ENCODE measurements at regions not wholly inside any gene's neighbourhood (a gene's known extent, or its start where the extent isn't known, plus 50 kb on each side); places are given as distances from the start of the nearest gene placed in this dataset.

DNA sequence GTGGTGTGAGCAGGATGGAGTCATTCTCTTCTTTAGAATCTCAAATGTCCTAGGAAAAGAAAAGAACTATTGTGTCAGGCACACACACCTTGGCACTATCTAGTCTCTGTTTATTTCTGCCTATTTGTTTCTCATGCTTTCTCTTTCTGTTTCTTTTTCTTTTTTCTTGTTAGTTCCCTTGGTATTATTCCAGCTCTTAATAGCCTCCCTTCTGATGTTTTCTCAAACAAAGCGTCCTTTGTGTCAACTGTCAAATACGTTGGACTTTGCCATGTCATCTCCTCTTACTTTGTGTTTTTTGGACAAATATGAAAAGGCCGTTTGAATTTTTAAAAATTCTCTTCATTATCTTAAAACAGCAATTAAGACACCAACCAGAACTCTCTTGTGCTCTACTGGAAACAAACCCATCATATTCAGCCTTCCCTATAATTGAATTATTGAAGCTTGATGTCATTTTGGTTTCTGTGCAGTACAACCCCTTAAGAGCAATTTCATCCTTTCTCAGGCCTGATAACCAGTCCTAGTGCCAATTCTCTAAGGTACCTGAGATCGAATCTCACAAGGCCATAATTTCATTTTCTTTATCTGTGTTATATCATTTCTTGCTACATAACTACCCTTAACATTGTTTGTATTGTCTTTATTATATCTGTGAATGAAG, 497.8 kb upstream of the NRP1 start:
- TF ChIP-seq, protein P1, sequence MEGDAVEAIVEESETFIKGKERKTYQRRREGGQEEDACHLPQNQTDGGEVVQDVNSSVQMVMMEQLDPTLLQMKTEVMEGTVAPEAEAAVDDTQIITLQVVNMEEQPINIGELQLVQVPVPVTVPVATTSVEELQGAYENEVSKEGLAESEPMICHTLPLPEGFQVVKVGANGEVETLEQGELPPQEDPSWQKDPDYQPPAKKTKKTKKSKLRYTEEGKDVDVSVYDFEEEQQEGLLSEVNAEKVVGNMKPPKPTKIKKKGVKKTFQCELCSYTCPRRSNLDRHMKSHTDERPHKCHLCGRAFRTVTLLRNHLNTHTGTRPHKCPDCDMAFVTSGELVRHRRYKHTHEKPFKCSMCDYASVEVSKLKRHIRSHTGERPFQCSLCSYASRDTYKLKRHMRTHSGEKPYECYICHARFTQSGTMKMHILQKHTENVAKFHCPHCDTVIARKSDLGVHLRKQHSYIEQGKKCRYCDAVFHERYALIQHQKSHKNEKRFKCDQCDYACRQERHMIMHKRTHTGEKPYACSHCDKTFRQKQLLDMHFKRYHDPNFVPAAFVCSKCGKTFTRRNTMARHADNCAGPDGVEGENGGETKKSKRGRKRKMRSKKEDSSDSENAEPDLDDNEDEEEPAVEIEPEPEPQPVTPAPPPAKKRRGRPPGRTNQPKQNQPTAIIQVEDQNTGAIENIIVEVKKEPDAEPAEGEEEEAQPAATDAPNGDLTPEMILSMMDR (conservative IDR thresholded peaks at IDR 0.05; ENCODE audit: low read depth, low read length), result no peak
- TF ChIP-seq EZH2 (IDR thresholded peaks at IDR 0.05; ENCODE audit: borderline replicate concordance, low read depth, low read length, poor library complexity, severe bottlenecking), result no peak
